ENCODE measurements at regions not wholly inside any gene's neighbourhood (a gene's known extent, or its start where the extent isn't known, plus 50 kb on each side); places are given as distances from the start of the nearest gene placed in this dataset.

DNA sequence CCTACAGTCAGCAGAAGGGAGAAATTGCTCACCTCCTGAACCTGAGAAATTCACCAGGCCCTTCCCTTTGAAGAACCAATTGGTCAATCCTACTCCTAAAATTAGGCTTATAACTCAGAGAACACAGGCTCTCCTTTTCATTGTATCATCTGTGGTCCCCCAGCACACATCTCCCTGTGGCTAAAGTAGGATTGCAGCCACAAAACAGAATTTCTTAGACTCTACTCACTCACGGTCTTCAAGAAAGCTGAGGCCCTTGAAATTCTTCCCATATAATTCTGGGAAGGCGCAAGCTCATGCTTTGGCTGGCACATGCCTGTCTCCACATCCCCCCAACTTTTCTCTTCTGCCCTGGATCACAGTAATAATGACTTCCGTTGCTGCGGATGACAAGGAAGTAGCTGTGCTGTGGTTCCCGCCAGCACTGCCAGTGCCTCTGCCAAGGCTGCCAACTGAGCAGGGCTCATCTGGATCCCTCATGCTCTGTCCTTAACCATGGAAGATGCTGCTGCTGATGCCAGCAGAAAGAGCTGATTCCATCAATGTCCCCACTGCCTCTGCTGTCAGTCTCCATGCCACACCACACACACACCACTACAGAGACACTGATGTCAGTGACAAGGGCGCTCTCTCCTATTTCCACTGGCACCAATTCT, 200.6 kb upstream of the POU2AF2 start:
- TF ChIP-seq, protein P1, sequence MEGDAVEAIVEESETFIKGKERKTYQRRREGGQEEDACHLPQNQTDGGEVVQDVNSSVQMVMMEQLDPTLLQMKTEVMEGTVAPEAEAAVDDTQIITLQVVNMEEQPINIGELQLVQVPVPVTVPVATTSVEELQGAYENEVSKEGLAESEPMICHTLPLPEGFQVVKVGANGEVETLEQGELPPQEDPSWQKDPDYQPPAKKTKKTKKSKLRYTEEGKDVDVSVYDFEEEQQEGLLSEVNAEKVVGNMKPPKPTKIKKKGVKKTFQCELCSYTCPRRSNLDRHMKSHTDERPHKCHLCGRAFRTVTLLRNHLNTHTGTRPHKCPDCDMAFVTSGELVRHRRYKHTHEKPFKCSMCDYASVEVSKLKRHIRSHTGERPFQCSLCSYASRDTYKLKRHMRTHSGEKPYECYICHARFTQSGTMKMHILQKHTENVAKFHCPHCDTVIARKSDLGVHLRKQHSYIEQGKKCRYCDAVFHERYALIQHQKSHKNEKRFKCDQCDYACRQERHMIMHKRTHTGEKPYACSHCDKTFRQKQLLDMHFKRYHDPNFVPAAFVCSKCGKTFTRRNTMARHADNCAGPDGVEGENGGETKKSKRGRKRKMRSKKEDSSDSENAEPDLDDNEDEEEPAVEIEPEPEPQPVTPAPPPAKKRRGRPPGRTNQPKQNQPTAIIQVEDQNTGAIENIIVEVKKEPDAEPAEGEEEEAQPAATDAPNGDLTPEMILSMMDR (IDR thresholded peaks at IDR 0.05; ENCODE audit: low read depth, low read length) = no peak
- DNase-seq (ENCODE audit: low read depth, low spot score) = no peak
- no peak overlapping the region for H3K4me3 ChIP-seq (ENCODE audit: low read depth, low read length)
- in situ Hi-C loops (cut with HindIII; ENCODE audit: low sequenced_read_pairs) = no loop called here

DNA sequence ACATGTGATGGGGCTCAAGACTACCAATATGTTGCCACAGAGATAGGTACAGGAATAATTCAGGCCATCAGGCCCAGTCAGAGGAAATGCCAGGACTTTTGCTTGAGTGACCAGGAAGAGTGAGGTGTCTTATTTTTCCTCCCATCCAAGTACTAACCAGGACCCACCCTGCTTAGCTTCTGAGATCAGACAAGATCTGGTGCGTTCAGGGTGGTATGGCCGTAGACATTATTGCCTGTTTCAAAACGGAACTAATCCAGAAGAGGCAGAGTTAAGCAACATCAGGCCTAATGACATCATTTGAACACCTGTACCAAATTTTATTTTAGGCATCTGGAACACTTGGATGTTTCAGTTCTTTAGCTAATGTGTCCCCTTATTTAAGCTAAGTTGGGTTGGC, 205.5 kb upstream of the POU2AF2 start:
- TF ChIP-seq, protein P1 (IDR thresholded peaks at IDR 0.05; ENCODE audit: low read depth, low read length) = no peak
- no peak for DNase-seq (ENCODE audit: low read depth, low spot score)
- in situ Hi-C loops (cut with HindIII; ENCODE audit: low sequenced_read_pairs) = no loop called here

DNA sequence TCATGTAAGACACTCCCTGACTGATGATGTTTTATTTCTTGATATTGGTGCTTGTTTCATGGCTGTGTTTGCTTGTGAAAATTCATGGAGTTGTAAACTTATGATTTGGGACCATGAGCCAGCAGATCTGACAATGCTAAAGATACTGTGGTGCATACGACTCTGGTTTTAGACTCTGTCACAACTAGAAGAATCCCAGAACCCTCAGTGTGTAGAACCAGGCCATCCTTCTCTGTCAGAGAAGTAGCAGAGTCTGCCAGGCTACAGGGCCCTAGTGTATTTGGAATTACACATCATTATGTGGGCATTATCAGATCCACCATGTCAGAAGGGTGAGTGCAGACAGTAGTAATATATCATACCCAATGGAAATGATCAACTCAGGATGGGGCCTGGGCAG, 209.8 kb upstream of the POU2AF2 start:
- no peak overlapping the region for H3K4me3 ChIP-seq (ENCODE audit: low read depth, low read length)
- in situ Hi-C loops (cut with HindIII; ENCODE audit: low sequenced_read_pairs) = no loop called here
- TF ChIP-seq, protein P1 (IDR thresholded peaks at IDR 0.05; ENCODE audit: low read depth, low read length) = no peak
- DNase-seq (ENCODE audit: low read depth, low spot score) = no peak

More for the DNA sequence above, 205.5 kb upstream of the POU2AF2 start:
- H3K4me3 ChIP-seq (ENCODE audit: low read depth, low read length) = no peak overlapping the region

DNA sequence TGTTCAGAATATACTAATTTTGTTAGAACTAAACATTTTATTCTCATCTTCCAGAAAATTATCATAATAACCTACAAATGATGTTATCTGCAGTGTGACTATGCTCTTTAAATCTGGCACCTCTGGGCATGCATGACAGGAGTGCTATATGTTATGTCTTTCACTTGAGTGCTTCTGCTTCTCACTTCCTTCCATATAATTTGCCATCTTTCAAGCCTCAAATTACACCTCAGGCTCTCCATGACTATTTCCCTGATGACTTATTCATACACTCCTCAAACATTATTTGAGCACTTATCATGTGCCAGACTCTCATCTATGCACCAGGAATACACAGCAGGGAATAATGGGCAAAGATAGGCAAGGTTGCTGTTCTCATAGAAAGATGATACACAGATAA, 219.3 kb upstream of the POU2AF2 start:
- no peak overlapping the region for H3K4me3 ChIP-seq (ENCODE audit: low read depth, low read length)
- TF ChIP-seq, protein P1 (IDR thresholded peaks at IDR 0.05; ENCODE audit: low read depth, low read length) = no peak
- DNase-seq (ENCODE audit: low read depth, low spot score) = no peak
- in situ Hi-C loops (cut with HindIII; ENCODE audit: low sequenced_read_pairs) = no loop called here

DNA sequence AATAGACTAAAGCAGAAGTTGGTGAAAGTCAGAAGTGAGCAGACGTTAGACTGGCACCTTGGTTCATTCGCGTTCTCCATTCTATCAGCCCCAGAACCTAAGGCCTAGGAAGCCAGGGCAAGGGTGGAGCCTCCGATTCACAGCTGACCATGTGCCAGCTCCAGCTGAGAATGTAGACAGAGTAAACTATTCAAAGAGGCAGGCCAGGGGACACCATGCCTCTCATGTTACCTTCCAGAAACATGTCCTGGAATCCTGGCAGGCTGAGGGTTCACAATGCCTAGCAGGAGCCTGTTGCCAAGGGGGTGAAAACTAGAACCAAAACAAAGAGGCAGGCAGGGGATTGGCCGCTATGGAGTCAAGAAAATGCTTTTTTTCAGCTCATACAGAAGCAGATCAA, 224.4 kb upstream of the POU2AF2 start:
- DNase-seq (ENCODE audit: low read depth, low spot score) = peak; percentile 46
- in situ Hi-C loops (cut with HindIII; ENCODE audit: low sequenced_read_pairs) = no loop called here
- TF ChIP-seq, protein P1 (IDR thresholded peaks at IDR 0.05; ENCODE audit: low read depth, low read length) = no peak
- no peak overlapping the region for H3K4me3 ChIP-seq (ENCODE audit: low read depth, low read length)

DNA sequence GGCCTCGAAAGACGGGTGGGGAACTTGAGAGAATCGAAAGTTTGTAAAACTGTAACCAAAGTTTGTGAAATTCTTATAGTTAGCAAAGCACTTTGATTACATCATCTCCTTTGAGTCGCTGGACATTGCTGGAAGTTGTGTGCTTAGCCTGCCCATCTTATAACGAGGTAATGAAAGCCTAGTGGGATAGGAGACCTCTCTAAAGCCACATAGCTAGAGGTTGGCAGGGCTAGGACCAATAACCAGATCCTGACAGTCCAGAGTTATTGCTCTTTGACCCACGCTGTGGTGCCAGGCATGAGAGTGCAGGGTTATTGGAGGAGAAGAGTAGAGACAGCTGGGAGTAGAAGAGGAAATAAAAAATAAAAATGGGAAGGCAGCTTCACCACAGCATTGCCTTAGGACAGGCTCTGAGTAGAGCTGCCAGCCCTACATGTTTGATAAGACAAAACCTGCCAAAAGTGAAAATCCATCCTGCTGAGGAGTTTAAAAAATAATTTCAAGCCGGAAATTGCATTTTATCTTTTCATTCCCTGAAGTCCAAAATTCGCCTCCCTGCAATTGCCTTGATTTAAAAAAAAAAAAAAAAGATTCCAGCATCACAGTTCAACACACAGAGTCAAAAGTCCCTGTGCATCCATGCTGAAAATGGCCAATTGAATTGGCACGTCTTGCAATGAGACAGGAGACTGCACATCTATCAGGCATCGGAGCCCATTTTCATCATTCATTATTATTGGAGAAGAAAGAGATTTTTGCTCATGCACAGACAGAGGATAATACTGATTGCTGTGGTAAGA, 225.5 kb upstream of the POU2AF2 start:
- in situ Hi-C loops (cut with HindIII; ENCODE audit: low sequenced_read_pairs) = no loop called here
- peak; percentile 4 for DNase-seq (ENCODE audit: low read depth, low spot score)
- TF ChIP-seq, protein P1 (IDR thresholded peaks at IDR 0.05; ENCODE audit: low read depth, low read length) = no peak
- no peak overlapping the region for H3K4me3 ChIP-seq (ENCODE audit: low read depth, low read length)
